ENCODE measurements at regions not wholly inside any gene's neighbourhood (a gene's known extent, or its start where the extent isn't known, plus 50 kb on each side); places are given as distances from the start of the nearest gene placed in this dataset.

DNA sequence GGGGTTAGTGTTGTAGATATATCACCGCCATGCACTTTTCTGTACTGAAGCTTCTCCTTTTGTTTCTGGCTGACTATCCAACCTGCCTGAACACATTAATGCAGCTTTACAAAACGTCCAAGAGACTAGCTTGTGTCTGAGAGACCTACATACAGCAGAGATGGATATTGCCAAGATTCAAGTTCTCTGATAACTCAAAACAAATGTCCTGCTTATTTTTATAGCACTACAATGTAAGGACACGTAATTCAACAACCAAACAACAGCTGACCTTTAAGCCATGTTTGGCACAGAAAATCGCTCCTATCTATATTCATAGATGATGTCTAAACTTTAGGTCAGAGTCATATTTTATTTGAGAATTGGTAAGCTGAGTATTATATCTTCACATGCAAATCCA, 76.2 kb upstream of the NTRK2 start:
- WGBS, 2 experiments (ENCODE audit: extremely low coverage in 1 of 2, insufficient coverage in 1 of 2, insufficient read length in 1 of 2, insufficient replicate concordance in 2 of 2, low coverage in 1 of 2, low lambda C conversion rate in 2 of 2, missing lambda C conversion rate in 1 of 2), result 79% methylated on average over 4 of the region's 4 CpGs; no CpG with 5 or more reads in 1 of the 2 experiments
- H3K56ac ChIP-seq (replicated peaks; ENCODE audit: insufficient read length, low read depth, low read length), result no peak overlapping the region
- no peak overlapping the region for H2BK20ac ChIP-seq (ENCODE audit: low read length)
- no peak overlapping the region for H2BK12ac ChIP-seq (ENCODE audit: low read depth, low read length)
- H3K4me2 ChIP-seq (ENCODE audit: insufficient read depth in 1 of 2, low read depth in 2 of 2, low read length in 2 of 2), result no peak overlapping the region
- no peak overlapping the region for H2AFZ ChIP-seq (ENCODE audit: low read length)
- H2BK5ac ChIP-seq (ENCODE audit: low read depth, low read length), result no peak overlapping the region
- POLR2A ChIA-PET (ENCODE audit: partially characterized antibody), result no interaction called here
- H4K20me1 ChIP-seq (replicated peaks in 1 of 2; ENCODE audit: control insufficient read depth in 1 of 2, insufficient read depth in 2 of 2, low read length in 2 of 2), result no peaks in the 10 kb centered on the region
- CTCF ChIA-PET (ENCODE audit: partially characterized antibody), result no interaction called here
- no peaks in the 10 kb centered on the region for H3K36me3 ChIP-seq (ENCODE audit: control insufficient read depth in 2 of 4, insufficient read depth in 4 of 4, low read length in 3 of 4)
- H3K14ac ChIP-seq (ENCODE audit: insufficient read length), result no peak overlapping the region
- H3K27me3 ChIP-seq (replicated peaks in 1 of 4; ENCODE audit: control insufficient read depth in 3 of 4, extremely low read depth in 1 of 4, insufficient read depth in 3 of 4, low read length in 3 of 4), result no peaks in the 10 kb centered on the region
- TF ChIP-seq EZH2 (IDR thresholded peaks at IDR 0.05; ENCODE audit: low read depth, low read length, severe bottlenecking) (no peak), CBX8 (IDR thresholded peaks at IDR 0.05; ENCODE audit: borderline replicate concordance, low read depth, low read length) (no peak), KDM4A (IDR thresholded peaks at IDR 0.05; ENCODE audit: low read depth, low read length, severe bottlenecking) (no peak), EGR1 (IDR thresholded peaks at IDR 0.05; ENCODE audit: borderline replicate concordance, low read depth, low read length) (no peak), NRF1 (IDR thresholded peaks at IDR 0.05; ENCODE audit: low read depth, low read length) (no peak), SP2 (IDR thresholded peaks at IDR 0.05; ENCODE audit: low read length) (no peak), RXRA (IDR thresholded peaks at IDR 0.05; ENCODE audit: insufficient read depth, low read depth, low read length) (no peak)
- TF ChIP-seq, protein P1, sequence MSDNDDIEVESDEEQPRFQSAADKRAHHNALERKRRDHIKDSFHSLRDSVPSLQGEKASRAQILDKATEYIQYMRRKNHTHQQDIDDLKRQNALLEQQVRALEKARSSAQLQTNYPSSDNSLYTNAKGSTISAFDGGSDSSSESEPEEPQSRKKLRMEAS (IDR thresholded peaks at IDR 0.05), result no peak
- no peaks in the 10 kb centered on the region for H3K79me1 ChIP-seq (ENCODE audit: low read depth, low read length)
- H3K9me3 ChIP-seq (ENCODE audit: insufficient read depth in 2 of 2, low read depth in 1 of 2, low read length in 1 of 2), result no peaks in the 10 kb centered on the region
- DNase-seq (ENCODE audit: low read depth in 1 of 2, low spot score in 2 of 2) (no peak), FAIRE-seq (no peak)
- H3K4ac ChIP-seq (replicated peaks; ENCODE audit: insufficient read length, low read depth, low read length), result no peak overlapping the region
- H3K9ac ChIP-seq (replicated peaks in 1 of 4; ENCODE audit: extremely low read depth in 1 of 4, low read depth in 3 of 4, low read length in 3 of 4), result no peak overlapping the region
- no peak overlapping the region for H3K4me3 ChIP-seq (ENCODE audit: extremely low read depth in 1 of 4, insufficient read depth in 2 of 4, low read depth in 3 of 4, low read length in 4 of 4)
- H4K91ac ChIP-seq (replicated peaks; ENCODE audit: insufficient read length, low read length), result no peak overlapping the region
- H3K79me2 ChIP-seq (ENCODE audit: control insufficient read depth in 1 of 2, insufficient read depth in 2 of 2, low read length in 2 of 2), result no peaks in the 10 kb centered on the region
- no peak overlapping the region for H3K23ac ChIP-seq (ENCODE audit: insufficient read length)
- H2BK15ac ChIP-seq (ENCODE audit: low read length), result no peak overlapping the region
- no peak overlapping the region for H4K8ac ChIP-seq (ENCODE audit: extremely low read depth, insufficient read depth, low read length)
- H3K18ac ChIP-seq (ENCODE audit: extremely low read depth, low read length), result no peak overlapping the region
- no peak overlapping the region for H2BK120ac ChIP-seq (replicated peaks; ENCODE audit: low read depth, low read length)
- H4K5ac ChIP-seq (ENCODE audit: insufficient read length, low read depth, low read length), result no peak overlapping the region
- H3K27ac ChIP-seq (ENCODE audit: low read depth, low read length), result no peak overlapping the region
- no peaks in the 10 kb centered on the region; a peak in 1 of 7 replicates for H3K4me1 ChIP-seq (replicated peaks in 1 of 4; ENCODE audit: control insufficient read depth in 3 of 4, insufficient read depth in 4 of 4, low read length in 3 of 4)
- H2AK5ac ChIP-seq (ENCODE audit: low read depth, low read length), result no peak overlapping the region
- no peaks in the 10 kb centered on the region for H3K23me2 ChIP-seq (ENCODE audit: low read depth, low read length)

Data from H1 (cell line).